DND-41 (cell line): ENCODE measurements at regions not wholly inside any gene's neighbourhood (a gene's known extent, or its start where the extent isn't known, plus 50 kb on each side); places are given as distances from the start of the nearest gene placed in this dataset.

Experiments
- ATAC-seq: fragments of 200-7000 bp; cut with Tn5 transposase; 3 replicates; pipeline ENCODE4 v1.9.1; 2021; ENCODE audit warnings: low read depth; ENCODE audit not compliant: insufficient read depth
- DNase-seq: peaks from one replicate; pipeline ENCODE4 v3.0.0-alpha.2; 2020
- H2AFZ ChIP-seq: 2 replicates; pipeline ENCODE4 v1.6.0; 2012; ENCODE audit warnings: low read depth, low read length
- H3K27ac ChIP-seq: 2 replicates; pipeline ENCODE4 v1.5.1; 2012; ENCODE audit warnings: low read length, inconsistent platforms
- H3K27me3 ChIP-seq: fragments of 200-600 bp; sonication (generic); 2 replicates; pipeline ENCODE4 v1.6.0; 2012; ENCODE audit warnings: low read length, mild to moderate bottlenecking, inconsistent platforms; ENCODE audit not compliant: insufficient read depth, poor library complexity
- H3K36me3 ChIP-seq: 2 replicates; pipeline ENCODE4 v1.5.1; 2012; ENCODE audit warnings: low read length, inconsistent platforms; ENCODE audit not compliant: insufficient read depth
- H3K4me1 ChIP-seq: 2 replicates; pipeline ENCODE4 v1.5.1; 2012; ENCODE audit warnings: mild to moderate bottlenecking, low read length; ENCODE audit not compliant: insufficient read depth
- H3K4me2 ChIP-seq: 2 replicates; pipeline ENCODE4 v1.6.0; 2012; ENCODE audit warnings: mild to moderate bottlenecking, moderate library complexity, low read length, inconsistent platforms; ENCODE audit not compliant: insufficient read depth
- H3K4me3 ChIP-seq, 2 experiments: fragments of 200-600 bp in 1 of 2; shearing (Covaris generic) in 1 of 2; 2 replicates each; pipeline ENCODE4 v1.5.1; 2012 to 2016; ENCODE audit warnings: inconsistent platforms in 2 of 2, low read length in 2 of 2, mild to moderate bottlenecking in 2 of 2, low read depth in 1 of 2, moderate library complexity in 1 of 2
- H3K79me2 ChIP-seq: 2 replicates; pipeline ENCODE4 v1.6.0; 2012; ENCODE audit warnings: low read length, inconsistent platforms; ENCODE audit not compliant: insufficient read depth
- H3K9ac ChIP-seq: 2 replicates; pipeline ENCODE4 v1.6.0; 2012; ENCODE audit warnings: low read depth, mild to moderate bottlenecking, inconsistent platforms, low read length, moderate library complexity
- H3K9me3 ChIP-seq: 2 replicates; pipeline ENCODE4 v1.5.1; 2012; ENCODE audit warnings: low read length, moderate library complexity, mild to moderate bottlenecking, inconsistent platforms; ENCODE audit not compliant: insufficient read depth, severe bottlenecking
- H4K20me1 ChIP-seq: 2 replicates; pipeline ENCODE4 v1.6.0; 2012; ENCODE audit warnings: low read length; ENCODE audit not compliant: insufficient read depth
- EZH2 ChIP-seq: IDR thresholded peaks from 3 replicates; pipeline ENCODE4 v1.6.1; 2012; ENCODE audit warnings: borderline replicate concordance, low read depth, mild to moderate bottlenecking, moderate library complexity, low read length, inconsistent platforms; ENCODE audit not compliant: severe bottlenecking
- TF ChIP-seq, protein P1 (sequence below): IDR thresholded peaks from 2 replicates; pipeline ENCODE4 v1.5.1; 2012; ENCODE audit warnings: borderline replicate concordance, low read length, moderate library complexity, mild to moderate bottlenecking; ENCODE audit not compliant: poor library complexity, severe bottlenecking; ENCODE audit errors: extremely low read depth

DNA sequence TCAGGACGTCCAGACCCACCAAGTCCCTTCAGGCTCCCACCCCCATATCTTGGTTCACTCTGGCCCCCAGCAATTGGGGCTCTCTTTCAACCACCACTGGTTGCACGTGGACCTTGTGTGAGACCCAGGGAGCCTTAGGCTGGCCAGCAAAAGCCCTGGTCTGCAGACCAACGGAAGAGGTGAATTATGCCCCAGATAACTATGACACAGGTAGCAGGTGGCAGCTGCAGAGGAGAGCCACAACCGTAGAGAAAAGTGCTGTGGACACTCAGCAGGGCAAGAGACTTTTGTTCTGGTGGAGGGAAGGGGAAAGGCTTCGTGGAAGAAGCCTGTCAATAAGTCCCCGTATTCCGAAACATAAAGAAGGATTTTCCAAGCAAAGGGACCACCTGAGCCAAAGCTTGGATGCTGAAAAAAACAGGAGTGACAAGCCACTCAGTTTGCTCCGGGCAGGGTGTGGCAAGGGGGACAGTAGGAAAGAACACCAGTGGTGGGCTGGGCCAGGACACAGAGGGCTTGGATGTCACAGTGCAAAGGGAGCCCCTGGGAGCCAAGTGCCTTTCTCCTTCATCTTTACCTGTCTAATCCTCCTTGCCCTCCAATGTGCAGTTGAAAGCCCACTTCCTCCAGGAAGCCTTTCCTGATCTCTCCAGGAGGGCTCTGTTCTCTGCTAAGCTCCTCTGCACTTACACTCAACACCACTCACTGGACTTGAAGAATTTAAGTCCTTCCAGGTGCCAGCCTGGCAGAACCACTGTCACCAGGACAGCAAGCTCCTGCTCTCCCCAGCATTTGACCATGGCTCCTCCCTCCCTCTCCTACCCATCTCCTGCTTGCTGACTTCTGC lies 264.7 kb downstream of the BUD13 start:
- Histone ChIP-seq H3K9ac (no peak overlapping the region), H3K27me3 (peaks cover 36% of the 10 kb centered on the region), H3K79me2 (no peaks in the 10 kb centered on the region), H3K4me1 (no peaks in the 10 kb centered on the region), H3K27ac (no peak overlapping the region), H3K4me3 (no peak overlapping the region), H3K9me3 (no peaks in the 10 kb centered on the region), H3K36me3 (no peaks in the 10 kb centered on the region), H3K4me2 (no peak overlapping the region), H2AFZ (no peak overlapping the region), H4K20me1 (no peaks in the 10 kb centered on the region)
- TF ChIP-seq, protein P1, sequence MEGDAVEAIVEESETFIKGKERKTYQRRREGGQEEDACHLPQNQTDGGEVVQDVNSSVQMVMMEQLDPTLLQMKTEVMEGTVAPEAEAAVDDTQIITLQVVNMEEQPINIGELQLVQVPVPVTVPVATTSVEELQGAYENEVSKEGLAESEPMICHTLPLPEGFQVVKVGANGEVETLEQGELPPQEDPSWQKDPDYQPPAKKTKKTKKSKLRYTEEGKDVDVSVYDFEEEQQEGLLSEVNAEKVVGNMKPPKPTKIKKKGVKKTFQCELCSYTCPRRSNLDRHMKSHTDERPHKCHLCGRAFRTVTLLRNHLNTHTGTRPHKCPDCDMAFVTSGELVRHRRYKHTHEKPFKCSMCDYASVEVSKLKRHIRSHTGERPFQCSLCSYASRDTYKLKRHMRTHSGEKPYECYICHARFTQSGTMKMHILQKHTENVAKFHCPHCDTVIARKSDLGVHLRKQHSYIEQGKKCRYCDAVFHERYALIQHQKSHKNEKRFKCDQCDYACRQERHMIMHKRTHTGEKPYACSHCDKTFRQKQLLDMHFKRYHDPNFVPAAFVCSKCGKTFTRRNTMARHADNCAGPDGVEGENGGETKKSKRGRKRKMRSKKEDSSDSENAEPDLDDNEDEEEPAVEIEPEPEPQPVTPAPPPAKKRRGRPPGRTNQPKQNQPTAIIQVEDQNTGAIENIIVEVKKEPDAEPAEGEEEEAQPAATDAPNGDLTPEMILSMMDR = no peak
- TF ChIP-seq EZH2 = no peak
- ATAC-seq = no peak
- DNase-seq = no peak

DNA sequence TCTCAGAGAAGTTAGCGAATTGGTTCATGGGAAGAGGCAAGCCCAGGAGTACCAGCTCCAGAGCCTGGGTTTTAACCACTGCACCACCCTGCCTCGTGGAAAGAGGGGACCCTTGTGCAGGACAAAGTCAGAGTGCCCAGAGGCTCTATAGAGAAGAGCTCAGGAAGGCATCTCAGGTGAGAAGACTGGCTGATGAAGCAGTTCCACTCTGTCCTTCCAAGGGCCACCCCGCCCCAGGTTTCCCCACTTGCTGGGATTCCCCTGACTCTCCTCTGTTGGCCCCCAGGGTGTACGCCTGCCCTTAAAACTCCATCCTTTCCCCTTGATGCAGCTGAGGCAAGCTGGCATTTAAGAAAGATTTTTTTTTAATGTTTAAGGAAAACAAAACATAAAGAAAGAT lies 265.8 kb downstream of the BUD13 start:
- no peaks in the 10 kb centered on the region for H4K20me1 ChIP-seq
- H3K4me1 ChIP-seq = no peaks in the 10 kb centered on the region
- H3K27me3 ChIP-seq = peaks cover 43% of the 10 kb centered on the region
- H3K4me2 ChIP-seq = no peak overlapping the region
- H3K4me3 ChIP-seq = no peak overlapping the region
- no peak overlapping the region for H3K27ac ChIP-seq
- no peaks in the 10 kb centered on the region for H3K79me2 ChIP-seq
- DNase-seq = no peak
- H3K9me3 ChIP-seq = no peaks in the 10 kb centered on the region
- TF ChIP-seq, protein P1 = no peak
- no peak for TF ChIP-seq EZH2
- no peak overlapping the region for H2AFZ ChIP-seq
- H3K36me3 ChIP-seq = no peaks in the 10 kb centered on the region
- ATAC-seq = no peak
- no peak overlapping the region for H3K9ac ChIP-seq

DNA sequence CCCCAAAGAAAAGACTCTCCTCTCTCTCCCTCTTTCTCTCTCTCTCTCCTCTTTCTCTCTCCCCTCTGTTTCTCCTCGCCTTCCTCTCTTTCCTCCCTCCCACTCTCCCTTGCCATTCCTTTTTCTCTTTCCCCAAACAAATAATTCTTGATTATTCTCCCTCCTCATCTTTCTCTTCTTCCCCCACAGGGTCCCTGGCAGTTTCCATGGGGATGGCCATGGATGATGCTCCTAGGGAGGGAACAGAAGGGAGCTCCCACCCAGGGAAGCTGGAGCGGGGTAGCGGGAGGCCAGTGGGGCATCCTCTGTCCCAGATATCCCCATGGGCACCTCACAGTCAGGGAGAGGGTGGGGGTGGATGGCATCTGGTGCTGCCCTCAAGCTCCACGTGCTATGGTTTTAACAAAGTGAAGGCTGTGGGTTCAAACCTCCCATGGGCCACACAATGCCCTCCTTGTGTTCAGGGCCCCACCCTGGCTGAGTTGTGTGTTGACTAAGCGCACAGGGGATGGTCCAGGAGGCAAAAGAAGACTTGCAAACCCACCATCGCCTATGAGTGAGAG lies 266.4 kb downstream of the BUD13 start:
- no peak overlapping the region for H3K9ac ChIP-seq
- H3K27me3 ChIP-seq = peaks cover 43% of the 10 kb centered on the region
- H2AFZ ChIP-seq = no peak overlapping the region
- H3K79me2 ChIP-seq = no peaks in the 10 kb centered on the region
- H3K4me1 ChIP-seq = no peaks in the 10 kb centered on the region
- DNase-seq (no peak), ATAC-seq (no peak)
- TF ChIP-seq, protein P1 = no peak
- TF ChIP-seq EZH2 = no peak
- no peaks in the 10 kb centered on the region for H3K36me3 ChIP-seq
- no peaks in the 10 kb centered on the region for H3K9me3 ChIP-seq
- no peaks in the 10 kb centered on the region for H4K20me1 ChIP-seq
- no peak overlapping the region for H3K4me2 ChIP-seq
- H3K4me3 ChIP-seq = no peak overlapping the region
- H3K27ac ChIP-seq = no peak overlapping the region
